Muscle layer of colon (tissue), 2 donors: ENCODE measurements at regions not wholly inside any gene's neighbourhood (a gene's known extent, or its start where the extent isn't known, plus 50 kb on each side); places are given as distances from the start of the nearest gene placed in this dataset.

Source experiments
- H3K27ac ChIP-seq: one replicate; pipeline ENCODE4 v1.7.0; 2013; ENCODE audit warnings: low read depth, mild to moderate bottlenecking, low read length, moderate library complexity
- H3K27me3 ChIP-seq, 2 donors: one replicate each; pipeline ENCODE4 v1.7.0; 2013; ENCODE audit warnings: low read length in 2 of 2, mild to moderate bottlenecking in 2 of 2; ENCODE audit not compliant: insufficient read depth in 2 of 2, control insufficient read depth in 1 of 2
- H3K36me3 ChIP-seq: one replicate; pipeline ENCODE4 v1.7.0; 2013; ENCODE audit warnings: mild to moderate bottlenecking, low read length; ENCODE audit not compliant: insufficient read depth
- H3K4me1 ChIP-seq: one replicate; pipeline ENCODE4 v1.7.0; 2013; ENCODE audit warnings: mild to moderate bottlenecking, low read length; ENCODE audit not compliant: insufficient read depth
- H3K4me3 ChIP-seq, 2 donors: one replicate each; pipeline ENCODE4 v1.7.0; 2013; ENCODE audit warnings: low read length in 2 of 2, low read depth in 1 of 2, mild to moderate bottlenecking in 1 of 2, moderate library complexity in 1 of 2
- H3K9ac ChIP-seq: one replicate; pipeline ENCODE4 v1.7.0; 2013; ENCODE audit warnings: low read length
- H3K9me3 ChIP-seq: one replicate; pipeline ENCODE4 v1.7.0; 2013; ENCODE audit warnings: mild to moderate bottlenecking, low read length
- donor health status: abdominal sarcoma.
- donor health status: Adenocarcinoma of cecum.

DNA sequence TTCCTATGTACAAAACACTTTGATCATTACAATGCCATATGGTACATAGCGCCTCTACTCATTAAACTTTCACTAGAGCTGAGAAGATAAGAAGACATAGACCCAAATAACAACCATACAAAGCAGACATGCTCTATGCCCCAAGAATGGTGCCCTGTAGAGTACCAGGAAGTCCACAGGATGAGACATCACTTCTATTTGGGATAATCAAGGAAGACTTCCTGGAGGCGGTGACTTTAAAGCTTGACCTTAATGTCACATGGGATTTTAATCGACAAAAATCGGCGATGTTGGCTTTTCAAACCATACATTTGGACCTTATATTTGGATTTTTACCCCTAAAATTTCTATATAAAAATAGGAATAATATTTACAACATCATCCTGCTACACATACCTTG, 224.3 kb upstream of the MAP3K1 start:
- no peak overlapping the region for H3K9ac ChIP-seq
- no peak overlapping the region for H3K4me3 ChIP-seq
- no peak overlapping the region for H3K27ac ChIP-seq
- H3K4me1 ChIP-seq: peaks cover 5% of the 10 kb centered on the region
- H3K36me3 ChIP-seq: no peaks in the 10 kb centered on the region
- no peaks in the 10 kb centered on the region for H3K9me3 ChIP-seq
- no peaks in the 10 kb centered on the region for H3K27me3 ChIP-seq

- Histone ChIP-seq H3K9ac (no peak overlapping the region), H3K4me1 (peaks cover 10% of the 10 kb centered on the region), H3K4me3 (no peak overlapping the region), H3K27ac (no peak overlapping the region), H3K9me3 (no peaks in the 10 kb centered on the region), H3K36me3 (no peaks in the 10 kb centered on the region), H3K27me3 (no peaks in the 10 kb centered on the region)
Measured at GRCh38 chr5:56589481-56589860, 225.9 kb upstream of the MAP3K1 start.

DNA sequence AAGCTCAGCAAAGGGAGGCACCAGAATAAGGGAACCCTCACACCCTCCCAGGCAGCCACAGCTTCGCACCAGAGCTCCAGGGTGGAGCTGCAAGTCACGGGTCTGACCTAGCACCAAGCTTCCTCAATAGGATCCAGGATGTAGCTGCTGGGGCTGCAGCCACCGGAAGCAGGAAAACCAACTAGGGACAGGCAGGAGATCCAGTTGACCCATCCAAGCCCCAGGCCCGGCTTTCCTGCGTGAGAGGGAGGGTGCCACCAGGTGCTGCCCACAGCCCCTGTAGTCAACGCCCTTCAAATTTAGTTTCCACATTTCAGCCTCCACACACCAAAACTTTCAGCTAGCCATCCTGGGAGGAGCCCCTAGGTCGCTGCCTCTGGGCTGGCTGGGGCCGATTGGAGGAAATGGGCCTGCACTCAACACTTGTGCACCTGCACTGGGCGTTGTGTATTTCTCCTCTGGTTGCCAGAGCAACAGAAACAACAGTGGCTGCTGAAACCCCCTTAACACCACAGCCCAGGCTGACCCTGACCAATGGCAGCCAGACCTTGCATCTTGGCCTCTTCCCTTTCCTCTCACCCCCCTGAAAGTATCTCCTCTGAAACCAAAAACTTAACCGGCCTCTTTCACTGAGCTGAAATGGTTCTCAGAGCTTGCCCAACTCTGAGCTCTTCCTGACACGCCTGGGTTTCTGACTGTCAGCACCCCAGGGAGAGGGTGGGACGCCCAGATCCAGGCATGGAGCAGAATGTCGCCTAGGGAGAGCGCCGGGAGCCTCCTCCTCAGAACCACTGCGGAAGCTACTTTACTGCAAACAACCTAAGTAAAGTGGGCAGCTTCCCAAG, 226.5 kb upstream of the MAP3K1 start:
- no peak overlapping the region for H3K9ac ChIP-seq
- no peak overlapping the region for H3K27ac ChIP-seq
- no peaks in the 10 kb centered on the region for H3K27me3 ChIP-seq
- no peak overlapping the region for H3K4me3 ChIP-seq
- peaks cover 10% of the 10 kb centered on the region for H3K4me1 ChIP-seq
- H3K9me3 ChIP-seq: no peaks in the 10 kb centered on the region
- H3K36me3 ChIP-seq: no peaks in the 10 kb centered on the region

DNA sequence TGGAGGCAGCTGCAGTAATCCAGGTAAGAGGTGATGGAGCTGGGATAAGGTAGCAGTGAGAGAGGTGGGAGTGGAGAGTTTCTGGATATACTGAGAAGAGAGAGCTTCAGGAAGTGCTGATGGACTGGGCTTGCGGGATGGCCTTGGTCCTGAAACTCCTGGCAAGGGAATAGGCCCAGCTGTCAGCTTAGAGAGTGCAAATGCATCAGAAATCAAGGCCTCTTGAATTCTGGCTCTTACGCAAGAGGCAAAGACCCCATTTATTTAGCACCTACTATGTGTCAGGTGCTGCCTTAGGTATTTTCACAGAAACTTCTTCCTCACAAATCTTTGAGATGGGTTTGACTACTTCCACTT, 227.2 kb upstream of the MAP3K1 start:
- H3K4me3 ChIP-seq: no peak overlapping the region
- peaks cover 10% of the 10 kb centered on the region for H3K4me1 ChIP-seq
- H3K27ac ChIP-seq: no peak overlapping the region

DNA sequence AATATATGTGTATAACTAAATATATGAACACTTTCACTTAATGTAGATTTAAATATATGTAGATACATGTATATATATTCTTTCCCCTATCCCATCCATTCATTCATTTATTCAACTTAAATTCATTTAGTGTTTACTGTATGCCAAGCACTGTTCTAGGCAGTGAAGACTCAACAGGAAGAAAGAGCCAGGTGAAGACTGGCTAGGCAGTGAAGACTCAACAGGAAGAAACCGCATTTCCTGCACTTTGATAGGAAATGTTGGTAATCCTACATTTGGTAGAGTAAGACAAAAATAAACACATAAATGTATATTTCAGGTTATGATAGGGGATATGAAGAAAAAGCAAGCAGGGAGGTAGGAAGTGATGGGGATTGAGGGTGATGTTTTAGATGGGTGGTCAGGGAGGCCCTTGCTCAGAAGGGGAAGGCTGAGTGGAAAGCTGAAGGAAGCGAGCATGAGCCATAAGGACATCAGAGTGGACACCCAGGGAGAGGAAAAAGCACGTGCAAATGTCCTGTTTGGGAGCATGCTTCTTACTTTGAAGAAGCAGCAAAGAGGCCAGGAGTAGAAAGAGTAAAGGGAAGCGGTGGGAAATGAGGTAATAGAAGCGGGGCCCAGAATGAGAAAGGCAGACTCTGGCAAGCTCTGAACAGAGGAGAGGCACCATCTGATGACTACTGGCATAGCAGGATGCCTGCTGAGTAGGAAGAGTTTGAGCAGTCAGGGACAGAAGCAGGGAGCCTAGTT, 227.8 kb upstream of the MAP3K1 start:
- no peaks in the 10 kb centered on the region for H3K9me3 ChIP-seq
- no peaks in the 10 kb centered on the region for H3K27me3 ChIP-seq
- H3K36me3 ChIP-seq: no peaks in the 10 kb centered on the region
- peaks cover 10% of the 10 kb centered on the region for H3K4me1 ChIP-seq
- no peak overlapping the region for H3K9ac ChIP-seq
- H3K4me3 ChIP-seq: no peak overlapping the region
- no peak overlapping the region for H3K27ac ChIP-seq

More for the DNA sequence above, 227.2 kb upstream of the MAP3K1 start:
- Histone ChIP-seq H3K36me3 (no peaks in the 10 kb centered on the region), H3K27me3 (no peaks in the 10 kb centered on the region), H3K9ac (no peak overlapping the region), H3K9me3 (no peaks in the 10 kb centered on the region)

DNA sequence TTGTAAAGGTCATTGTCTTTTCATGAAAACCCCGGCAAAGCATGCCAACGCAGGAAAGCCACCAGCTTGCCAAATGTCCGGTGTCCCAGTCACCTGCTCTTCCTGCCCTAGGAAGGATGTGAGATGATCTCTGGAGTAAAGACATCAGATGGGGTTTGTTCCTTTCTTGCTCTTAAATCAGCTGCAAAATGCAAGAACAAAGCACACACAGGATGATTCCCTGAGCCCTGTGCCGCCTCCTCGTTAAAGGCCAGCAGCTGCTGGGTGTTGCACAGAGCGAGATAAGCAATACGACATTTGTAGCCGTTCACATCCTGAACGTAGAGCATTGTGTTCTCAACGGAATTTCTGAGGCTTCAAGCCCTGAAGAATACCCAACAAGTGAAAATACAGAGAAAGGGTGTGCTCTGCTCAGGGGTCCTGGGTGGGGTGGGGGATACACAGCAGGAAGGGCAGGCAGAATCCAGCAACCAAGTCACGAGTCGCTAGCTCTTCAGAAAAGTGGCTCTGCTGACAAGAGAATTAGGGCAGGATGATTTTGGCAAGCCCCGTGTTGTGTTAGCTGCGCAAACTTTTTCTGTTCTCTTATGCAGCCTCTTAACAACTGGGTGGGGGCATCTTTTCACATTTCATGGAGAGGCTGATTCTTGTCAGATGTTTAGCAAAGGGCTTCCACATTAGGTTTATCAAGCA, 229.2 kb upstream of the MAP3K1 start:
- H3K27me3 ChIP-seq: no peaks in the 10 kb centered on the region
- no peaks in the 10 kb centered on the region for H3K36me3 ChIP-seq
- H3K9me3 ChIP-seq: no peaks in the 10 kb centered on the region
- peaks cover 10% of the 10 kb centered on the region for H3K4me1 ChIP-seq
- H3K27ac ChIP-seq: no peak overlapping the region
- H3K4me3 ChIP-seq: no peak overlapping the region
- H3K9ac ChIP-seq: no peak overlapping the region

GRCh38 chr5:56585461-56585860, 229.9 kb upstream of the MAP3K1 start:
- H3K9ac ChIP-seq: no peak overlapping the region
- no peak overlapping the region for H3K27ac ChIP-seq
- H3K36me3 ChIP-seq: no peaks in the 10 kb centered on the region
- no peaks in the 10 kb centered on the region for H3K9me3 ChIP-seq
- peaks cover 10% of the 10 kb centered on the region for H3K4me1 ChIP-seq
- H3K27me3 ChIP-seq: no peaks in the 10 kb centered on the region
- H3K4me3 ChIP-seq: no peak overlapping the region

- H3K9ac ChIP-seq: no peak overlapping the region
- H3K36me3 ChIP-seq: no peaks in the 10 kb centered on the region
- H3K27me3 ChIP-seq: no peaks in the 10 kb centered on the region
- no peaks in the 10 kb centered on the region for H3K9me3 ChIP-seq
- H3K4me1 ChIP-seq: peaks cover 5% of the 10 kb centered on the region
- no peak overlapping the region for H3K27ac ChIP-seq
- no peak overlapping the region for H3K4me3 ChIP-seq
Measured at GRCh38 chr5:56581426-56581825, 233.9 kb upstream of the MAP3K1 start.

DNA sequence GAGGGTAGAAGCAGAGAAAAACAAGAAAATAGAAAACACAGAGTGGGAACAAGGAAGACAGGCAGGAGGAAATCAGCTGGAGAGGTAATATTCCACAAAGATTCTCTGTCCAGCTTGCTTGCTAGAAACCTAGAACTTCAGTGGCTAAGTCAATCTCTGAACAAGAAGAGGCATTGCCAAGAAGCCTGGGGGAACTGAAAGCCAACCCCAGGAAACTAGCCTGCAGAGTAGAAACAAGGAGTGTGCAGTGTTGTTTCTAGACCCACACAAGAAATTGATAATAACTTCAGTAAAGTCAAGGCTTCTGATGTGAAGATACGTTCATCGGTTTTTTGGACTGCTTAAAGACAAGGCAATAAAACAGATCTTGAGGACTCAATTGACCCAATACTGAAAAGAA, 234.5 kb upstream of the MAP3K1 start:
- no peak overlapping the region for H3K4me3 ChIP-seq
- no peak overlapping the region for H3K27ac ChIP-seq
- H3K9ac ChIP-seq: no peak overlapping the region
- H3K27me3 ChIP-seq: no peaks in the 10 kb centered on the region
- no peaks in the 10 kb centered on the region for H3K36me3 ChIP-seq
- H3K9me3 ChIP-seq: no peaks in the 10 kb centered on the region
- peaks cover 5% of the 10 kb centered on the region for H3K4me1 ChIP-seq

DNA sequence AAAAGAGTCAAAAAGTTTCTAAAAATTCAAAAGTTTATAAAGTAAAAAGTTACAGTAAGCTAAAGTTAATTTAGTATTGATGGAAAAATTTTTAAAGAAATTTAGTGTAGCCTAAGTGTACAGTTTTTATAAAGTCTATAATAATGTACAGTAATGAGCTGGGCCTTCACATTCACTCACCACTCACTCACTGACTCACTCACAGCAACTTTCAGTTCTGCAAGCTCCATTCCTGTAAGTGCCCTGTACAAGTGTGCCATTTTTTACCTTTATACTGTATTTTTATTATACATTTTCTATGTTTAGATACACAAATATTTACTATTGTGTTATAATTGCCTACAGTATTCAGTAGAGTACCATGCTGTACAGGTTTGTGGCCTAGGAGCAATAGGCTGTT, 239.5 kb upstream of the MAP3K1 start:
- Histone ChIP-seq H3K4me3 (no peak overlapping the region), H3K36me3 (no peaks in the 10 kb centered on the region), H3K27ac (no peak overlapping the region), H3K27me3 (no peaks in the 10 kb centered on the region), H3K4me1 (no peaks in the 10 kb centered on the region), H3K9me3 (no peaks in the 10 kb centered on the region), H3K9ac (no peak overlapping the region)

- H3K4me3 ChIP-seq: no peak overlapping the region
- no peaks in the 10 kb centered on the region for H3K4me1 ChIP-seq
- no peak overlapping the region for H3K27ac ChIP-seq
Measured at GRCh38 chr5:56574778-56575177, 240.6 kb upstream of the MAP3K1 start.

More at GRCh38 chr5:56574778-56575177, 240.6 kb upstream of the MAP3K1 start:
- no peak overlapping the region for H3K9ac ChIP-seq
- H3K27me3 ChIP-seq: no peaks in the 10 kb centered on the region
- no peaks in the 10 kb centered on the region for H3K9me3 ChIP-seq
- H3K36me3 ChIP-seq: no peaks in the 10 kb centered on the region
